GM18951 (cell line): ENCODE measurements at regions not wholly inside any gene's neighbourhood (a gene's known extent, or its start where the extent isn't known, plus 50 kb on each side); places are given as distances from the start of the nearest gene placed in this dataset.

Experiments used
- POLR2A ChIP-seq: IDR thresholded peaks from 4 replicates; pipeline ENCODE4 v1.6.1; 2011; ENCODE audit warnings: mild to moderate bottlenecking; ENCODE audit not compliant: insufficient read length, insufficient read depth; ENCODE audit errors: extremely low read depth
- in situ Hi-C: fragments of 300-500 bp; cut with MboI; formaldehyde crosslinking; loops from one replicate; pipeline ENCODE4 v1.12.0; 2022; ENCODE audit warnings: low sequenced_read_pairs, mixed read lengths, inconsistent platforms; ENCODE audit not compliant: unreplicated experiment

DNA sequence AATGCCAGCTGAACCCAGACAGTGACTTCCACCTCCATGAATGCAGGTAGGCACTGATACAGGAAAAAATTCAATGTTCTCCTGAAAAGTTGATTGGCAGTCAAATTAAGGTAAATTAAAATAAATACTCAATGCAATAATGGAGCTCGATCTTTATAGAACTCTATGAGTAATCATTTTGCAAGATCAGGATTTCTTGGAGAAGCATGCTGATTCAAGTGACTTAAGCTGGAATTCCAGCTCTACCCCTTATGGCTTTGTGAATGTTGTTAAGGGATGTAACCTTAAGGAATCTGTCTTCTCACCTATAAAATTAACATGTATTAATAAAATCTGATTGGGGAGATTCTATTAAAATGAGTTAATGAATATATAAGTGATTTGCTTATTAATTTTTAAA is 145.1 kb downstream of the QPCT start:
- in situ Hi-C loops: no loop called here
- no peak for TF ChIP-seq POLR2A

DNA sequence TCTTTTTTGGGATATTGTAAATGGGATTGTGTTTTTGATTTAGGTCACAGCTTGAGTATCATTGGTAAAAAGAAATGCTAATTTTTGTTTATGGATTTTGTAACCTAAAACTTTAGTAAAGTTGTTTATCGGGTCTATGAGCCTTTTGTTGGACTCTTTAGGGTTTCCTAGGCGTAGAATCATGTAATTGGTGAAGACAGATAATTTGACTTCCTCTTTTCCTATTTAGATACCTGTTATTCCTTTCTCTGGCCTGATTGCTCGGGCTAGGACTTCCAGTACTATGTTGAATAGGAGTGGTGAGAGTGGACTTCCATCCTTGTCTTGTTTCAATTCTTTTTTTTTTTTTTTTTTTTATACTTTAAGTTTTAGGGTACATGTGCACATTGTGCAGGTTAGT is 149.0 kb downstream of the QPCT start:
- in situ Hi-C loops: no loop called here
- TF ChIP-seq POLR2A: no peak

DNA sequence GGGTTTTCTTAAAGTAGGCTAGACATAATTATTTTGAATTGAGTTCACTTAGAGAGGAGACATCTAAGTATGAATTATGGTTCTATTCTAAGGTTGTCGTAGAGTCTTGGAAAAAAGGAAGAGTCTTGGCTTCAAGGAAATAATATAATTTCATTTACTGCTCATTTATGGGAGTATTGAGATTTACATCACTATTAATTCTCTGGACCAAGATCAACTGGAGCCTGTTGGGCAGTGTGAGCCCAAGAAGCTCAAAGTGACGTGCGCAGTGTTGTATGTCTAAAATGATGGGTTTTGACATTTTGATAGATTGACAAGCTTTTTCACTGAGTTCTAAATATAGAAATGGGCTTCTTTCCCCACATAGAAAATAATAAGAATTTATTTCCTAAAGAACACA is 154.7 kb downstream of the QPCT start:
- TF ChIP-seq POLR2A: no peak
- in situ Hi-C loops: no loop called here

DNA sequence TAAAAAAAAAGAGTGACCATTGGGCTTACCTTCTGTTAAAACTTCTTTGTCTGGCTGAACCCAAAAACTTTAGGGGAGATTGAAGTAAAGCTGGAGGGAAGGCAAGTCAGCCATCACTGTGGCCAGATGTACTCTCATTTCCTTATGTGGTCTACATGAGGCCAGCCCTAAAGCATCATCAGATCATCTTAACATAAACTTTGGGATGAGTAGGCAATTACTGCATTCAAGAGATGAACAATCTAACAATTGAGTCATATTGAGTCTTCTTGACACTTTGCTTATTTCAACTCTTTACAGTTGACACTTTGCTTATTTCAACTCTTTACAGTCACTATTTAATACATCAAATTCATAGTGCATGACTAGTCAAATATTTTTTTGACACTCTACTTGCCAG is 155.6 kb downstream of the QPCT start:
- no peak for TF ChIP-seq POLR2A
- in situ Hi-C loops: no loop called here

DNA sequence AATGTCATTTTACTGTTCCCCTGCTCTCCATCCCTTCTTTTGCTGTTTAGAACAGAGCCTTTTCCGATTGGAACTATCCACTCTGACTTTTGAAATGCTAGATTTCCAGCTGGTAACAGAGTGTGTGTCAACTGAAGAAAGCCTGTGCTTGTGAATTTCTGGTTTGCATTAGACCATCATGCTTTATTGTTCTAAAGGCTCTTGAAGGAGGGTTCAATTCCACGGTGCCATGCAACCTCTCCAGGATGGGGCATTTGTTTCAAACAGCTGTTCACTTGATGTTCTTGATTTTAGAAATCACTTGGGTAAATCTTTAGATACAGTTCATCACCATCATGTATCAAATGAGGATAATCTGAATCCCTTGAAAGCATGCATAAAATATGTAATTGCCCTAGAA is 156.7 kb downstream of the QPCT start:
- no peak for TF ChIP-seq POLR2A
- in situ Hi-C loops: no loop called here

DNA sequence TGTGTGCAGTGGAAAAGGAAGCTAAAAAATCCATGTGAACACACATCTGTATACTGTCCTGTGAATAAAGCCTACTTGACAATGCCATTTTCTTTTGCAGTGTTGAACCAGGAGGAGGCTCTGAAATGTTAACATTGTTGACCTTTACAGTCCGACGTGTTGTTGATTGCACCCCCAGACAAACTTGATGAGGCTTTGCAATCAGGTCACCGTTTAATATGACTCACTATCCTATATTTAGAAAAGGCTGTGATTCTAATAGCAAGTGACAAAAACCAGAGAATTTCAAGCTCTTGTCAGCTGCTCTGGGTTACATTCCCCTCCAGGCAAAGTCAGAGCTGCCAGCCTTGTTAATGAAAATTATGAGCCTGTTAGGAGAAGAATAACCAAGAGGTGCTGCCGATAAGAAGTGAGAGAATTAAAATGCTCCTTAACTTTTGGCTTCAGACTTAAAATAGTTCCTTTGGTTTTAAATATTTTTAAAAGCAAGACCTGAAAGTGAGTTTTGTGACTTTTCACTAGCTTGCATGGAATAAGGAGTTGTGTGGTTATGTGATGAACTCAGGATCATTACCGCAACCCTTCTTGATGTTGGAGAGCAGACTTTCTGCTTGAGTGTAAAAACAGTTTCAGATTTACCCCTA is 162.1 kb downstream of the QPCT start:
- in situ Hi-C loops: no loop called here
- TF ChIP-seq POLR2A: no peak

DNA sequence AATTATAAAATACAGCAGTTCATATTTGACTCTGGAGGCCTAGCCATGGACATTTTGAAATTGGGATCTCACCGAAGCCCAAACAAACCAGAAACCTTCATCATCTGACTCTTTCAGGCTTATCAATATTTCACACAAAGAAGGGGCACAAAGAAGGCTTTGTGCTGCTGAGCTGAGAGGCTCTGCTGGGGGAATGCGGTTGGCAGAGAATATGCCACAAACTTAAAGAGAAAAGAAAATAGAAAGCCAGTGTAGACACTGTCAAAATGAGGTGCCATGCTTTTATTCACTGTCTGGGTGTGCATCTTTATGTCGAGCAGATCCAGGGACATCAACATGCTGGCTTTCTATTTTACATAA is 162.6 kb downstream of the QPCT start:
- in situ Hi-C loops: no loop called here
- TF ChIP-seq POLR2A: no peak

DNA sequence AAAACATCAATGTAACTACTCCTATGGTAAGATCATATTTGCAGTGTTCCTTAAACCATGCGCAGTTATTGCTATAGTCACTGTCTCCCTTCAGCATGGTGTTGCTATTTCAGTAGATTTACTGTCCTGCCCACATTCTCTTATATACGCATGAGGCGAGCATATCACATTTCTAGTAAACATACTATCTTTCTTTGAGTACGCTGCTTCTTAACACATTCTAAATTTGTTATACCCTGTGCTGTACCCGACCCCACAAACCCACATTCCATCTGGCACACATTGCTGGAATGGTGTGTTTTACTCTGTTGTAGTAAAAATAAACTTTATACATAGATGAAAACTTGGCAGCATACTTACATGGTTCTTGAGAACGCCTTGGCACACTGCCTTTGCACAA is 163.3 kb downstream of the QPCT start:
- in situ Hi-C loops: no loop called here
- no peak for TF ChIP-seq POLR2A

DNA sequence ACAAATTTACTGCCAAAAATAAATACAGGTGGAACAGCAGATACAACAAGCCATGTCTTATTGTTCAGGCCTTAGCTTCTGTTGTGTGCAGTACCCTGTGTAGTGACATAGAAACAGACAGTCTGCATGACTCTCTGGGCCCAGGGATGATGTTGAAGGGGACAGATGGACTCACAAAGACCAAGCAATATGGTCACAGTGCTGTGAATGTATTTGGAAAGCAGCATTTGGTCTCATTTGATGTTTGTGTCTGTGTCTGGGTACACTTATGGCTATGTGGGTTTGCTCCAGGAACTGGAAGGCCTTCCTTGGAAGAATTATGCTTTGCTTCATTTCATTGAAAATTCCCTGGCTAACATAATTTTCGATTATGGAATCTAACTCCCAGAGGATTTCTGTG is 158.5 kb downstream of the CDC42EP3 start:
- no peak for TF ChIP-seq POLR2A
- in situ Hi-C loops: no loop called here

DNA sequence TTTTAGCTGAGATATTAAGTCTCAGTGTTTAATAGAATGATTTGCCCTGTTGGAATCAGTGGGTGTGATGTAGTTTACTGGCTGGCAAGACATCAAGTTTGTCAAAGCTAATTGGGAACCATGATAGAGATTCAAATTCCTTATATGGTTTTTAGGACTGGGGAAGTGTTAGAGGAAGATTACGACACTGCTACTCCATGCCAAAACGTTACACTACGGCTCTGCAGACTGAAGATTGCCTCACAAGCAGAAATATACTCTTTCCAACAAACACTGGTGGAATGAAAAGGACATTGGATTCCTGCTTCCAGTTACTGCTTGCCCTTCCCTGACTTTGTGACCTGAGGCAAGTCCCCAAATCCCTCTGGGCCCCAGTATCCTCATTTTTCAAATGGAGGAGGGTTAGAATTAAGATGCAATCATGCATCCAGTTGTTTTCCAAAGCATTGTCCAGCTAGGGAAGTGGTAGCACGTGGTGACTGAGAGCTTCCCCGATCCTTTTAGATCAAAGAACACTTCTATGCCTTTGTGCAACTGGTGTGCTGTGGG is 147.6 kb downstream of the CDC42EP3 start:
- no peak for TF ChIP-seq POLR2A
- in situ Hi-C loops: no loop called here

DNA sequence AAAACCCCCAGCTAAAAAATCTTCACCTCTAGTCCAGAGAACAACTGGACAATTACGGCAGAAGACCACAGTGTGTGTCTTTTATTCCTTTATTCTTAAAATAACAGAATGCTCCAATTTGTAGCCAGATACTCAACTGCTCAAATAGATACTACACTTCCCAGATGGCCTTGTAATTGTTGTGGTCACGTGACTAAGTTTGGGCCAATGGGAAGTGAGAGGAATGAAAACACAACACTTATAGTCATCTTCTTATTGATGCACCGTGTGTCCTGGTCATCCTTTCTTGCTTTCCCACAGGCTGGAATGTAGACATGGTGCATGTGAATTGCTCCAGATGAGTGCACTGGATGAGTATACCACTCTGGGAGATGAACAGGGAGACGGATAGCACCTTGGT is 145.1 kb downstream of the CDC42EP3 start:
- TF ChIP-seq POLR2A: no peak
- in situ Hi-C loops: no loop called here

DNA sequence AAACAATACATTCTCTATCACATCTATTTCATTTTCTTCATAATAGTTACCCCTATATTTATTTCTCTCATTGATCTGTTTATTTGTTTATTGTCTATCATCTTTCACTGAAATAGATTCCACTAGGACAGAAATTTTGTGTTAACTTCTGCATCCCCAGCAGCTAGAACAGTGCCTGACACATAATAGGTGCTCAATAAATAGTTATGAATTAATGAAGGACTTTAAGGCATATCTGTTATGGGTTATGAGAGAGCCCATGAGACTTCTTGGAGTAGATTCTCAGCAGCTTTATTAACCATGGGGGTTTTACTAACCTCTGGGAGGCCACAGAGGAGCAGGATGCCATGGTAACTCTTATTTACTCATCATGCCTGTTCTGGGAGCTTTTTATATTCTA is 144.6 kb downstream of the CDC42EP3 start:
- TF ChIP-seq POLR2A: no peak

DNA sequence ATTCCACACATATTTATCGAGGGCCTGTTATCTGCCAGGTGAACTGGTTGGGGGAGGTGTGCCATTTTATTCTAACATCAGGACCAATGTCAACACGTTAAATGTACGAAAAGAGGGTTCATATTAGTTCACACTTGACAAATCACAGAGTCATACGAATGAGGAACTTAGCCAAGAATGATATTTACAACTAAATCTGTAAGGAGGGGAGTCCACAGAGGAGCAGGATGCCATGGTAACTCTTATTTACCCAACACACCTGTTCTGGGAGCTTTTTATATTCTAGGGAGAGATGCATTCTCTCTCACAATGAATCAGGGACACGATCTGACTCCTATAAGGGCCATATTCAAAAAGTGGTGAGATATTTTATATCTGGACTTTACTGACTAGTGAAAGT is 144.1 kb downstream of the CDC42EP3 start:
- no peak for TF ChIP-seq POLR2A
- in situ Hi-C loops: no loop called here

More for the DNA sequence above, 144.6 kb downstream of the CDC42EP3 start:
- in situ Hi-C loops: no loop called here

DNA sequence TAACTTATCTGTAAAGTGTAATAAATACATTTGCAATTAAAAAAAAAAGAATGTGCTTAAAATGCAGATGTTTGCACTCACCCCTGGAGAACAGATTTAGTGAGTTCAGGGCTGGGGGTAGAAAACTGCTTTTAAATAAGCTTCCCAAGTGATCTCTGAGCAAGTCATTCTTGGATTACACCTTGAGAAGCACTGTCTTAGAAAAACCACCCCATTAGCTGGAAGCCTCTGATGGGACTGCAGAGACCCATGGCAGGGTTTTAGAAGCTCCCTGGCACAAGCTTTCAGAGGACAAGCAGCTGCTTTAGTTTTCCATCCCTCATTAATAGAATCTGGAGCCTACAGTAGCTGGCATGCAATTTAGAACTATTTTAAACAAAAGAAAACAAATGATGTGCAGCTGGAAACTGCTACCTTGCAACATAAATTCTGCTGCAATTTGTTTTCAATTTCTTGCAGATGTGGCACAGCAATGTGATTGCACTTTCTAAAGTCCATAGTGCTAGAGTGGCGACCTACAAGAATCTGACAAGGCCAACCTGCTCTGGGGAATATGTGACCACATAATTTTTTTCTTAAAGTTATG is 141.5 kb downstream of the CDC42EP3 start:
- no peak for TF ChIP-seq POLR2A
- in situ Hi-C loops: no loop called here
